ENCODE measurements at regions not wholly inside any gene's neighbourhood (a gene's known extent, or its start where the extent isn't known, plus 50 kb on each side); places are given as distances from the start of the nearest gene placed in this dataset.

GRCh38 chr16:49939495-49939894 lies 83.6 kb upstream of the ZNF423 start:
- TF ChIP-seq CTCF (CRISPR knock-in tag; IDR thresholded peaks at IDR 0.05) (no peak), POLR2AphosphoS2 (IDR thresholded peaks at IDR 0.05; ENCODE audit: low read depth, low read length) (no peak), ZNF263 (CRISPR knock-in tag; IDR thresholded peaks at IDR 0.05) (no peak)
